ENCODE measurements at regions not wholly inside any gene's neighbourhood (a gene's known extent, or its start where the extent isn't known, plus 50 kb on each side); places are given as distances from the start of the nearest gene placed in this dataset.

DNA sequence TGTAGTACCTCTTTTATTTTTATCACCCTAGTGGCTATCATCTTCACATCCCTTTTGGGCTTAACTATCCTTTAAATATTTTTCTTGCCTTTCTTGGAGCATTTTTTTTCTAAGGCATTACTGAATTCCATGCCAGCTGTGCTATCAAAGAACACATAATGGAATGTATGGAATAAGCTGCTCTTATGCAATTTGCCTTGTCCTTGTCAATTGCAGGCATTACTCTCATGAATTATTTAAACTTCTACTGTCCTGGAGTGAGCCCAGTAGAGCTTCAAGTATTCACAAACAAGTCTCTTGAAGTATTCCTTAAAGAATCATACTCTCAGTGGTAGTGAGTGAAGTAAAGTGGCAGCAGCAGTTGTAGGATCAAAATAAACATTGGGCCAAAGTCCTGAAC is 144.6 kb upstream of the IGFBP7 start:
- no peak for DNase-seq (ENCODE audit: low spot score in 2 of 2)
- H3K4me1 ChIP-seq, result no peaks in the 10 kb centered on the region
- H3K27me3 ChIP-seq, result no peaks in the 10 kb centered on the region
- no peak overlapping the region for H3K27ac ChIP-seq
- no peak for TF ChIP-seq POLR2AphosphoS5 (IDR thresholded peaks at IDR 0.05)
- TF ChIP-seq, protein P1, sequence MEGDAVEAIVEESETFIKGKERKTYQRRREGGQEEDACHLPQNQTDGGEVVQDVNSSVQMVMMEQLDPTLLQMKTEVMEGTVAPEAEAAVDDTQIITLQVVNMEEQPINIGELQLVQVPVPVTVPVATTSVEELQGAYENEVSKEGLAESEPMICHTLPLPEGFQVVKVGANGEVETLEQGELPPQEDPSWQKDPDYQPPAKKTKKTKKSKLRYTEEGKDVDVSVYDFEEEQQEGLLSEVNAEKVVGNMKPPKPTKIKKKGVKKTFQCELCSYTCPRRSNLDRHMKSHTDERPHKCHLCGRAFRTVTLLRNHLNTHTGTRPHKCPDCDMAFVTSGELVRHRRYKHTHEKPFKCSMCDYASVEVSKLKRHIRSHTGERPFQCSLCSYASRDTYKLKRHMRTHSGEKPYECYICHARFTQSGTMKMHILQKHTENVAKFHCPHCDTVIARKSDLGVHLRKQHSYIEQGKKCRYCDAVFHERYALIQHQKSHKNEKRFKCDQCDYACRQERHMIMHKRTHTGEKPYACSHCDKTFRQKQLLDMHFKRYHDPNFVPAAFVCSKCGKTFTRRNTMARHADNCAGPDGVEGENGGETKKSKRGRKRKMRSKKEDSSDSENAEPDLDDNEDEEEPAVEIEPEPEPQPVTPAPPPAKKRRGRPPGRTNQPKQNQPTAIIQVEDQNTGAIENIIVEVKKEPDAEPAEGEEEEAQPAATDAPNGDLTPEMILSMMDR (IDR thresholded peaks at IDR 0.05), result no peak
- no peak for TF ChIP-seq EP300 (IDR thresholded peaks at IDR 0.05)
- no peak for TF ChIP-seq POLR2A (IDR thresholded peaks at IDR 0.05)
- no peaks in the 10 kb centered on the region for H3K36me3 ChIP-seq
- H3K4me3 ChIP-seq, result no peak overlapping the region
- H3K9me3 ChIP-seq, result peaks cover 1% of the 10 kb centered on the region

DNA sequence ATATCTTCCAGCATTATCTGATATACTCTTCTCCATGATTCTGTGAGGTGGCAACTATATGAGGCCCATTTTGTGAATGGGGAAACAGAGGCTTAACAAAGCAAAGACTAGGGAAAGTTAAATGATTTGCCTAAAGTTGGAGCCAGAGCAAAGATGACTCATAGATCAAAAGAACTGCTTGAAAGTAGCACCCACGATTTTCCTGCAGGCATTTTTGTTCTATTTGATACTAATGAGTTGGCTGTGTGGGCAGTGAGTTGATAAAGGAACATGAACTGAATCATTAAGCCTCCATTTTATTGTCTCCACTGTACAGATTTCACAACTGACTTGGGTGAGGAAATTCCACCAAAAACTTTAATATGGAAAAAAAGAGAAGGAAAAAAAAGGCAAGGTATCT is 138.9 kb upstream of the IGFBP7 start:
- no peaks in the 10 kb centered on the region for H3K27me3 ChIP-seq
- no peaks in the 10 kb centered on the region for H3K4me1 ChIP-seq
- TF ChIP-seq EP300 (IDR thresholded peaks at IDR 0.05), result no peak
- TF ChIP-seq POLR2A (IDR thresholded peaks at IDR 0.05), result no peak
- no peak for TF ChIP-seq POLR2AphosphoS5 (IDR thresholded peaks at IDR 0.05)
- TF ChIP-seq, protein P1 (IDR thresholded peaks at IDR 0.05), result no peak
- no peak for DNase-seq (ENCODE audit: low spot score in 2 of 2)
- no peaks in the 10 kb centered on the region for H3K36me3 ChIP-seq
- H3K9me3 ChIP-seq, result no peaks in the 10 kb centered on the region
- H3K27ac ChIP-seq, result no peak overlapping the region
- 18% methylated on average over 1 of the region's 1 CpG for WGBS
- no peak overlapping the region for H3K4me3 ChIP-seq

DNA sequence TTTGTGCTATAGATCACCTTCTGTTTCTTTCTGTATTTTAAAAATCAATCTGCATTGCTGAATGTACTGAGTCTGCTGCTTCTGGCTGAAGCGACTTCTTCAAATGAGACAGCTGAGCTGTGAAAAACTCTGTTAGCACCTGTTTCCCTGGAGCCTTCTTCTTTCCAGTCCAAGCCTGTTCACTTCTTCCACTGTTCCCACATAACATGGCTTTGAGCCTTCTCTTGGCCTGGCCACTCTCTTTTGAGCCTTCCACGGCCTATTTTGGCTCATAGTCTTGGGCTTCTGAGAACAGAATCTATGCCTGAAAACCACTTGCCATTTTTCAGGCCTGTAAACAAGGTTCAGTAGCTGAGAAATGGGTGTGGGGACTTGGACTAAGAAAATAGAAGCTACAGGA is 132.9 kb upstream of the IGFBP7 start:
- WGBS, result 75% methylated on average over 2 of the region's 2 CpGs
- no peaks in the 10 kb centered on the region for H3K27me3 ChIP-seq
- no peak for DNase-seq (ENCODE audit: low spot score in 2 of 2)
- no peak overlapping the region for H3K27ac ChIP-seq
- no peak for TF ChIP-seq POLR2AphosphoS5 (IDR thresholded peaks at IDR 0.05)
- no peak for TF ChIP-seq EP300 (IDR thresholded peaks at IDR 0.05)
- TF ChIP-seq, protein P1 (IDR thresholded peaks at IDR 0.05), result no peak
- no peak for TF ChIP-seq POLR2A (IDR thresholded peaks at IDR 0.05)
- H3K4me3 ChIP-seq, result no peak overlapping the region
- no peaks in the 10 kb centered on the region for H3K36me3 ChIP-seq
- no peaks in the 10 kb centered on the region for H3K4me1 ChIP-seq
- H3K9me3 ChIP-seq, result no peaks in the 10 kb centered on the region

DNA sequence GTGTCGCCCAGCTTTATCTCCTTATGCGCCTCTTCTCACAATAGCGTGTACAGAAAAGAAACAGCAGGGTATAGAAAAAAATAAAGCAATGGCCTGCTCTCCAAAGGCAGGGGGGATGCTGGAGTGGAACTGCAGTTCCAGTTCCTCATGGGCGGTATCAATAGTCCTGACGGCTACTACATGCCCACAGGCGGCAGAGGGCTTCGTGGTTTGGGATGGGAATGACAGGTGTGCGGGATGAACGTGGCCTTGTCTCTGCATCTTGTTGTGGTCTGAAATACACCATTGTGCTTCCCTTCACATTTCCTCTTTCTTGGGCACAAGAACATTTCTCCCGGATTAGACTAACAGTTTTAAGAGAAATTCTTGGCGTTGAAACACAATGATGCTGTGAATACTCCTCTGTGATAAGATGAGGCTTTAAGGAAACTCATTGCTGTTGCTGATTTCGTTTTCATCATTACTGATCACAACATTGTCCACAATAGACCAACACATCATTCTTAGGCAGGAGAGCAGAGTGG is 124.1 kb upstream of the IGFBP7 start:
- Histone ChIP-seq H3K27me3 (no peaks in the 10 kb centered on the region), H3K36me3 (no peaks in the 10 kb centered on the region), H3K27ac (no peak overlapping the region), H3K9me3 (no peaks in the 10 kb centered on the region), H3K4me3 (no peak overlapping the region), H3K4me1 (no peaks in the 10 kb centered on the region)
- DNase-seq (ENCODE audit: low spot score in 2 of 2), result no peak
- 69% methylated on average over 12 of the region's 12 CpGs for WGBS
- TF ChIP-seq POLR2AphosphoS5 (IDR thresholded peaks at IDR 0.05), result no peak
- no peak for TF ChIP-seq EP300 (IDR thresholded peaks at IDR 0.05)
- no peak for TF ChIP-seq POLR2A (IDR thresholded peaks at IDR 0.05)
- TF ChIP-seq, protein P1 (IDR thresholded peaks at IDR 0.05), result no peak

DNA sequence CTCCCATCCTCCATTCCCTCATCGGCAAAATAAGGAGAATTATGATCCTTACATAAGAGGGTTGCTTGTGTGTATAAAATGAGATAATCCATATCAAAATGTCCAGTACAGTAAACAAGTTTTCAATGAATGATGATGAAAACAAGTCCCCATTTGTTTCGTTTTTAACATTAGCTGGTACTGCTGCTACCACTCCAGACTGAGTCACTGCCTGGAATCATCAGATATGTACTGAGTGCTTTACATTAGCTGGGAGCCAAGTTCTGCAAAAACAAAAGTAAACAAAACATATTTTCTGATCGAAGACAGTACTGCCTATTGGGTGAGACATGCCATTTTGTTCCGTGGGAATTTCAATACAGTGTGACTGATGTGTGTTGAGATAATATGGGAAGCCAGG is 123.2 kb upstream of the IGFBP7 start:
- no peak overlapping the region for H3K27ac ChIP-seq
- H3K36me3 ChIP-seq, result no peaks in the 10 kb centered on the region
- 50% methylated on average over 4 of the region's 4 CpGs for WGBS
- H3K9me3 ChIP-seq, result no peaks in the 10 kb centered on the region
- no peaks in the 10 kb centered on the region for H3K4me1 ChIP-seq
- no peak overlapping the region for H3K4me3 ChIP-seq
- TF ChIP-seq POLR2AphosphoS5 (IDR thresholded peaks at IDR 0.05) (no peak), EP300 (IDR thresholded peaks at IDR 0.05) (no peak), POLR2A (IDR thresholded peaks at IDR 0.05) (no peak)
- TF ChIP-seq, protein P1 (IDR thresholded peaks at IDR 0.05), result no peak
- DNase-seq (ENCODE audit: low spot score in 2 of 2), result no peak
- no peaks in the 10 kb centered on the region for H3K27me3 ChIP-seq

Measured in suprapubic skin (tissue), 4 donors.